GM13976 (cell line): ENCODE measurements at regions not wholly inside any gene's neighbourhood (a gene's known extent, or its start where the extent isn't known, plus 50 kb on each side); places are given as distances from the start of the nearest gene placed in this dataset.

Source experiments
- DNase-seq: peaks from one replicate; pipeline ENCODE4 v3.0.0; 2012; ENCODE audit warnings: low spot score
- in situ Hi-C: fragments of 300-500 bp; cut with MboI; formaldehyde crosslinking; loops from one replicate; pipeline ENCODE4 v1.12.0; 2022; ENCODE audit warnings: low sequenced_read_pairs, mixed read lengths, inconsistent platforms; ENCODE audit not compliant: unreplicated experiment
- TF ChIP-seq, protein P1 (sequence below): IDR thresholded peaks from 2 replicates; pipeline ENCODE4 v1.5.1; 2012; ENCODE audit warnings: borderline replicate concordance, mild to moderate bottlenecking; ENCODE audit not compliant: insufficient read depth; ENCODE audit errors: extremely low read depth, missing control alignments, control extremely low read depth

DNA sequence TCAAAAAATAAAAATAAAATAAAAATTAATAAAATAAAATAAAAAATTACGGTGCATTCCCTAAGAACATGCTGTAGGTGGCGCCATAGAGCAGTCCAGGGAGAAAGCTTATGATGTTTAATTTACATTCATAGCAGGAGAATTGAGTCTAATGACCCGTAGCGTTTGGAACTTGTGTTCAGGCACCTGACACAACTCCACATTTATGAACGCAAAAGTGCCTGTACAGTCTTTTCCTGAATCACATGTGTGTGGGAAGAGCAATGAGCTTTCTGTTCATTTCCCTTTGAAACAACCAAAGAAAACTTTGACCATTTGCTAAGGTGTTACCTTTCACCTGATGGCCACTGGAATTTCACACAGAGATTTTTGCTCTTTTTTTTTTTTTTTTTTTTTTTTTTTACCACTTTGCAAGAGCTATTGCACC is 60.6 kb upstream of the KCNA1 start:
- DNase-seq, result peak; percentile 70
- TF ChIP-seq, protein P1, sequence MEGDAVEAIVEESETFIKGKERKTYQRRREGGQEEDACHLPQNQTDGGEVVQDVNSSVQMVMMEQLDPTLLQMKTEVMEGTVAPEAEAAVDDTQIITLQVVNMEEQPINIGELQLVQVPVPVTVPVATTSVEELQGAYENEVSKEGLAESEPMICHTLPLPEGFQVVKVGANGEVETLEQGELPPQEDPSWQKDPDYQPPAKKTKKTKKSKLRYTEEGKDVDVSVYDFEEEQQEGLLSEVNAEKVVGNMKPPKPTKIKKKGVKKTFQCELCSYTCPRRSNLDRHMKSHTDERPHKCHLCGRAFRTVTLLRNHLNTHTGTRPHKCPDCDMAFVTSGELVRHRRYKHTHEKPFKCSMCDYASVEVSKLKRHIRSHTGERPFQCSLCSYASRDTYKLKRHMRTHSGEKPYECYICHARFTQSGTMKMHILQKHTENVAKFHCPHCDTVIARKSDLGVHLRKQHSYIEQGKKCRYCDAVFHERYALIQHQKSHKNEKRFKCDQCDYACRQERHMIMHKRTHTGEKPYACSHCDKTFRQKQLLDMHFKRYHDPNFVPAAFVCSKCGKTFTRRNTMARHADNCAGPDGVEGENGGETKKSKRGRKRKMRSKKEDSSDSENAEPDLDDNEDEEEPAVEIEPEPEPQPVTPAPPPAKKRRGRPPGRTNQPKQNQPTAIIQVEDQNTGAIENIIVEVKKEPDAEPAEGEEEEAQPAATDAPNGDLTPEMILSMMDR, result peak; percentile 39
- in situ Hi-C loops, result no loop called here

DNA sequence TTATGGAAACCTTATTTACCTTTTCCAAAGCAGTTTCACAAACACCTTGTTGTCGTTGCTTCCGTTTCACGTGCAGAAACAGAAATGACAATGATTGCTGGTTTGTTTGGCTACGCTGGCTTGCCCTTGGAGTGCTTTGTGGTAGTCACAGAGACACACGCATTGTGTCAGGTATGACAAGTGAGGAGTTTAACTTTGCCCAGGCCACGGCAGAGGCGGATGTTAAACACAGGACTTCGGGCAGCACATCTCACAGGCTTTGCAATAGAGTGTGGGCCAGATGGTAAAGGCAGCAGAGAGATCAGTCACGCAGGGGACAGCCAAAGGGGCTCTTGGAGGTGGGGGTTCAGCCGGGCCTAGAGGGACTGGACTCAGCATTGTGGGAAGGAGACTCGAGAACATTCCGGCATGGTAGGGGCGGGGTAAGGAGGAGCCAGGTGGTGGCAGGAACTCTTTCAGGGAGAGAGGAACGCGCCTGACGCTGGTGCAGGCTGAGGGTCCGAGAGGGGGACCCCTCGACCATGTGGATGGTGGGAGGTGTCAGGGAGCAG is 59.8 kb upstream of the KCNA1 start:
- in situ Hi-C loops, result no loop called here
- DNase-seq, result no peak
- TF ChIP-seq, protein P1, result no peak

DNA sequence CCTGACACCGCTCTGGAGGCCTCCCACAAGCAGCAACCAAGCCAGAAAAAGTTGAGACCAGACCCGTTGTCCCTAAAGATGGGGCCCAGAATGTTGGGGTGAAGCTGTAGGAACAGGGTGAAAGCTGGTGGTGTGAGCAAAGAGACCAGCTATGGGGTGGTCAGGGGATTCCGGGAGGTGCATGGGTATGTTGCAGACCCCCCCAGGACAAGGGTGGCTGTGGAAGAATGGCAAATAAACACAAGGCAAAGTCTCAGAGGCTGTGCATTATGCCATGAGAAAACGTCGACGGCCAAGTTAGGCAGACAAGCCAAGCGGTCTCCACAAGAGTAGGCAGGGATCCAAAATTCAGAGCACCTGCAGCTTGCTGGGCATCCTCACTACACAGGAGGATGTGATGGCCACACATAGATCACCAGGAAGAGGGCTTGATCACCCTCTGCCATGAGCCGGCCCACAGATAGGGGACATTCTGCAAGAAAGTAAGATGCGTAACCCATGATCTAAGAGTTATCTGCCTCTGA is 58.8 kb upstream of the KCNA1 start:
- in situ Hi-C loops, result no loop called here

DNA sequence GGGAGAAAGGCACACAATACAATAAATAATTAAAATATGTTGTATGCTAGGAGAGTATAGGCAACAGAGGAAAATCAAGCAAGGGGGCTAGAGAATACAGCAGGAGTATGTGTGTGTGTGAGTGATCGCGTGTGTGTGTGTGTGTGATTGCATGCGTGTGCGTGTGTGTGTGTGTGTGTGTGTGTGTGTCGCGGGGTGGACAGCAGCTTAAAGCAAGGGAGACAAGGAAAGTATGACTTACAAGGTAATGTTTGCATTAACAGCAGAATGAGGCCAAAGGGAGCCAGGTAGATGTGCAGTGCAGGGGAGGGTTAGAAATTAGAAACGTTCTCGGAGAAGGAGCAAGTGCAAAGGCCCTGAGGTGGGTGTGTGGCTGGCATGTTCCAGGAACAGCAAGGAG is 57.4 kb upstream of the KCNA1 start:
- DNase-seq, result no peak
- TF ChIP-seq, protein P1, result no peak
- in situ Hi-C loops, result no loop called here

More for the DNA sequence above, 58.8 kb upstream of the KCNA1 start:
- DNase-seq, result no peak
- TF ChIP-seq, protein P1, result no peak

DNA sequence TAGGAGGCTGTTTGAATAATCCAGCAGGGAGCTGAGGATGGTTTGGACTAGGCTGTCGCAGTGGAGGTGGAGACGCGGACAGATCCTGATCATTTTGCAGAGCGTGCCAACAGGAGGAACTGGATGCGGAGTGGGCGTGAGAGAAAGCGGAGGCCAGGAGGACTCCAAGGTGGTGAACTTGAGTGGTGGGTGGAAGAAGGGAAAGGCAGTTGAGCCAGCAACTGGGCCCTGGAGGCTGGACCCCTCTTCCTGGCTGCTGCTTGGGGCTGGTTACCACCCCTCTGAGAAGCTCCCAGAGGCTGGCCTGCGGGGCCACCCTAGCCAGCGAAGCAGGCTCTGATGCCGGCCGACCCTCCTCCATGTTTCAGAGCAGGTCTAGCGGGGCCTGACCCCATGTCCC is 56.8 kb upstream of the KCNA1 start:
- in situ Hi-C loops, result no loop called here
- TF ChIP-seq, protein P1, result no peak
- DNase-seq, result no peak

DNA sequence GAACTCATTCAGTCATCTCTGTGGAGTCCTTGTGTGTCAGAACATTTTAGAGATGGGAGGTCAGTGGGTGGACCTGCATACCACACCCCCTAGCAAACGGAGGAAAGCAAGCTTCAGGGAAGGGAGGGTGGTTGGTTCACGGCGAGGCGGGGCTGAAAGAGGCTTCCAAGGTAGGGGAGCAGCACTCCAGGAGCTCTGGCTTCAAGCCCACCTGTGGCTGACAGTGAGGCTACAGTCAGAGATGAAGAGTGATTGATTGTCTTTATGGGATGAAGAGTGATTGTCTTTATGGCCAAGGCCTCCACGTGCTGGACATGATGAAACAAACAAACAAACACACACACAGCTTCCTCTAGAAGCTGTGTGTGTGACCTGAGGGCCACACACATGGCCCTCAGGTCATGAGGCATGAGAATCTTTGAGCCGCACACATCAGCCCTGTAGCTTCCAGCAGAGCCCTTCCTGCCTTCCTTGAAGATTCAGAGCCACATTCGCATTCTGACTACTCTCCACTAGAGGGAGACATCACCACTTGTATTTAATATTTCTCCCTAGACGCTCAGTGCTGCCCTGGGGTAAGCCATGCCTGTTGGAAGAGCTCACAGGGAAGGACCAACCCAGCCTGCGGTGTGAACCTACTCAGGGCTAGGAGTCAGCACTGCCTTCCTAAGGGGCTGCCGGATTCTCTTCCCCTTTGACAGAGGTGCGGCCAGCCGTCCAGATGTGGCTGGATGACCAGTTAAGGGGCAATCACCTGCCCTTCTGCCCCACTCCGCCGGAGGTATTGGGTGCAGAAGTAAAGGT is 54.4 kb upstream of the KCNA1 start:
- in situ Hi-C loops, result loop anchor here (5.0 kb wide), 1 partner anchor 152 kb away; no protein-coding TSS in a partner anchor
- TF ChIP-seq, protein P1, result peak; percentile 81
- peak; percentile 78 for DNase-seq
